RWPE1 (cell line): ENCODE measurements at regions not wholly inside any gene's neighbourhood (a gene's known extent, or its start where the extent isn't known, plus 50 kb on each side); places are given as distances from the start of the nearest gene placed in this dataset.

ENCODE experiments used
- CTCF ChIA-PET: fragments of 350-600 bp; sonication (Branson Sonifier 250); formaldehyde crosslinking; extraction: SDS; loops from one replicate; lab custom pipeline; 2021; lab: Yijun Ruan, JAX
- POLR2A ChIA-PET: fragments of 400-600 bp; formaldehyde crosslinking; extraction: SDS; loops from one replicate; lab custom pipeline; 2020; ENCODE audit warnings: antibody characterized with exemption; ENCODE audit not compliant: low non-redundant PET; lab: Yijun Ruan, JAX
- DNase-seq: peaks from one replicate; pipeline ENCODE4 v3.0.0; 2012; ENCODE audit warnings: low spot score
- H3K27ac ChIP-seq: fragments of 450-650 bp; 2 replicates; pipeline ENCODE4 v1.5.1; 2017
- CTCF ChIP-seq: fragments of 450-650 bp; conservative IDR thresholded peaks from 2 replicates; pipeline ENCODE4 v1.5.1; 2017; ENCODE audit warnings: low read depth, mild to moderate bottlenecking

GRCh38 chr11:111179184-111179910, 66.2 kb upstream of the POU2AF2 start:
- no peak for TF ChIP-seq CTCF
- ChIA-PET CTCF (no interaction called here), POLR2A (no interaction called here)
- H3K27ac ChIP-seq, result no peak overlapping the region
- no peak for DNase-seq

GRCh38 chr11:111177037-111177871, 68.3 kb upstream of the POU2AF2 start:
- ChIA-PET CTCF (no interaction called here), POLR2A (no interaction called here)
- TF ChIP-seq CTCF, result no peak
- no peak for DNase-seq
- no peak overlapping the region for H3K27ac ChIP-seq

GRCh38 chr11:111176603-111177002, 68.9 kb upstream of the POU2AF2 start:
- no peak for TF ChIP-seq CTCF
- CTCF ChIA-PET, result no interaction called here
- POLR2A ChIA-PET, result no interaction called here
- H3K27ac ChIP-seq, result no peak overlapping the region
- no peak for DNase-seq

- no peak overlapping the region for H3K27ac ChIP-seq
- POLR2A ChIA-PET, result no interaction called here
- CTCF ChIA-PET, result no interaction called here
- TF ChIP-seq CTCF, result no peak
- DNase-seq, result no peak
These were observed 72.3 kb upstream of the POU2AF2 start for GRCh38 chr11:111173221-111173620.

GRCh38 chr11:111172321-111172862, 73.1 kb upstream of the POU2AF2 start:
- ChIA-PET POLR2A (no interaction called here), CTCF (no interaction called here)
- no peak for TF ChIP-seq CTCF
- no peak for DNase-seq
- H3K27ac ChIP-seq, result no peak overlapping the region

- ChIA-PET CTCF (no interaction called here), POLR2A (no interaction called here)
- no peak for TF ChIP-seq CTCF
- no peak for DNase-seq
- no peak overlapping the region for H3K27ac ChIP-seq
These were observed 74.7 kb upstream of the POU2AF2 start for GRCh38 chr11:111170761-111171379.
